Smooth muscle cell (in vitro differentiated cells): ENCODE measurements at regions not wholly inside any gene's neighbourhood (a gene's known extent, or its start where the extent isn't known, plus 50 kb on each side); places are given as distances from the start of the nearest gene placed in this dataset.

ENCODE experiments used
- DNase-seq: peaks from one replicate; lab custom pipeline; 2025; ENCODE audit not compliant: unreplicated experiment; lab: John Stamatoyannopoulos, UW
- H2AFZ ChIP-seq: fragments of 200-600 bp; sonication (generic); 2 replicates; pipeline ENCODE4 v1.6.0; 2016; ENCODE audit warnings: antibody characterized with exemption, low read depth, mild to moderate bottlenecking
- H3F3A ChIP-seq: fragments of 200-600 bp; sonication (generic); 2 replicates; pipeline ENCODE4 v1.6.0; 2017; ENCODE audit warnings: antibody characterized with exemption, low read depth
- H3K27ac ChIP-seq: fragments of 200-600 bp; sonication (generic); 2 replicates; pipeline ENCODE4 v1.5.1; 2016; ENCODE audit warnings: low read depth, mild to moderate bottlenecking
- H3K27me3 ChIP-seq: fragments of 200-600 bp; sonication (generic); 2 replicates; pipeline ENCODE4 v1.6.1; 2016; ENCODE audit warnings: low read depth, mild to moderate bottlenecking
- H3K36me3 ChIP-seq: fragments of 200-600 bp; sonication (generic); 2 replicates; pipeline ENCODE4 v1.5.1; 2016; ENCODE audit warnings: low read depth
- H3K4me1 ChIP-seq: fragments of 200-600 bp; sonication (generic); 2 replicates; pipeline ENCODE4 v1.5.1; 2016; ENCODE audit warnings: low read depth
- H3K4me2 ChIP-seq: fragments of 200-600 bp; sonication (generic); 2 replicates; pipeline ENCODE4 v1.6.0; 2016; ENCODE audit warnings: mild to moderate bottlenecking
- H3K4me3 ChIP-seq: fragments of 200-600 bp; sonication (generic); 2 replicates; pipeline ENCODE4 v1.5.1; 2016; ENCODE audit warnings: mild to moderate bottlenecking
- H3K79me2 ChIP-seq: fragments of 200-600 bp; sonication (generic); 2 replicates; pipeline ENCODE4 v1.6.0; 2016; ENCODE audit warnings: low read depth, mild to moderate bottlenecking
- H3K9ac ChIP-seq: fragments of 200-600 bp; sonication (generic); 2 replicates; pipeline ENCODE4 v1.6.0; 2016; ENCODE audit warnings: low read depth
- H3K9me3 ChIP-seq: fragments of 200-600 bp; sonication (generic); replicated peaks from 2 replicates; pipeline ENCODE4 v1.5.1; 2016; ENCODE audit warnings: low read depth
- H4K20me1 ChIP-seq: fragments of 200-600 bp; sonication (generic); 2 replicates; pipeline ENCODE4 v1.6.0; 2016; ENCODE audit warnings: low read depth
- CTCF ChIP-seq: fragments of 200-600 bp; sonication (generic); IDR thresholded peaks from 2 replicates; pipeline ENCODE4 v1.5.1; 2017; ENCODE audit warnings: borderline replicate concordance, mild to moderate bottlenecking, antibody characterized with exemption; ENCODE audit not compliant: insufficient read depth, poor library complexity, severe bottlenecking
- WGBS: methylation state at CpG from one replicate; pipeline ENCODE4 v1.1.7; 2016; ENCODE audit warnings: low lambda C conversion rate; 5-methylcytosine and 5-hydroxymethylcytosine counted together

DNA sequence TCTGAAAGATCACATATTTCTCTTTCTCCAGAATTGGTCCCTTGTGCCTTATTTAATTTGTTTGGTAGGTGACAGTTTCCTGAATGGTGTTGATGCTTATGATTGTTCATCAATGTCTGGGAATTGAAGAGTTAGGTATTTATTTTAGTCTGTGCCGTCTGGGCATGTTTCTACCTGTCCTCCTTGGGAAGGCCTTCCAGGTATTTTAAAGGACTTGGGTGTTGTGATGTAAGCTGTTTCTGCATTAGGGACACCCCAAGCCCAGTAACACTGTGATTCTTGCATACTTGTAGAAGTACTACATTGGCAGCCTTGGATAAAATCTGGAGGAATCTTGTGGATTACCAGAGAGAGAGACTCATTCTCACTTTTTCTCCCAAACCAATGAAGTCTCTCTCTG lies 120.8 kb upstream of the CXXC4 start:
- no peak overlapping the region for H3K27ac ChIP-seq
- no peaks in the 10 kb centered on the region for H3K36me3 ChIP-seq
- H3F3A ChIP-seq: no peaks in the 10 kb centered on the region
- no peak for TF ChIP-seq CTCF
- H3K4me3 ChIP-seq: no peak overlapping the region
- no peaks in the 10 kb centered on the region for H4K20me1 ChIP-seq
- no peak overlapping the region for H2AFZ ChIP-seq
- no peak for DNase-seq
- no peaks in the 10 kb centered on the region for H3K27me3 ChIP-seq
- H3K79me2 ChIP-seq: no peaks in the 10 kb centered on the region
- no peak overlapping the region for H3K9ac ChIP-seq
- no peak overlapping the region for H3K4me2 ChIP-seq
- no peaks in the 10 kb centered on the region for H3K4me1 ChIP-seq
- no peaks in the 10 kb centered on the region for H3K9me3 ChIP-seq
- WGBS: 89% methylated on average over 1 of the region's 1 CpG

- Histone ChIP-seq H3K9me3 (no peaks in the 10 kb centered on the region), H3K4me2 (no peak overlapping the region), H3K9ac (no peak overlapping the region), H4K20me1 (no peaks in the 10 kb centered on the region), H3K4me3 (no peak overlapping the region), H3K27me3 (no peaks in the 10 kb centered on the region), H3F3A (no peaks in the 10 kb centered on the region), H3K79me2 (no peaks in the 10 kb centered on the region), H3K36me3 (no peaks in the 10 kb centered on the region), H2AFZ (no peak overlapping the region), H3K4me1 (no peaks in the 10 kb centered on the region), H3K27ac (no peak overlapping the region)
- no peak for TF ChIP-seq CTCF
- no peak for DNase-seq
- WGBS: 96% methylated on average over 2 of the region's 2 CpGs
Measured at GRCh38 chr4:104615926-104616325, 121.2 kb upstream of the CXXC4 start.

- Histone ChIP-seq H3K9ac (no peak overlapping the region), H3K4me3 (no peak overlapping the region), H3K4me2 (no peak overlapping the region), H3K27me3 (no peaks in the 10 kb centered on the region), H3K36me3 (no peaks in the 10 kb centered on the region), H3K79me2 (no peaks in the 10 kb centered on the region), H3K4me1 (no peaks in the 10 kb centered on the region), H2AFZ (no peak overlapping the region), H4K20me1 (no peaks in the 10 kb centered on the region), H3K27ac (no peak overlapping the region), H3K9me3 (no peaks in the 10 kb centered on the region), H3F3A (no peaks in the 10 kb centered on the region)
- no peak for TF ChIP-seq CTCF
- DNase-seq: no peak
- WGBS: 74% methylated on average over 6 of the region's 6 CpGs
Measured at GRCh38 chr4:104616401-104616820, 121.7 kb upstream of the CXXC4 start.

DNA sequence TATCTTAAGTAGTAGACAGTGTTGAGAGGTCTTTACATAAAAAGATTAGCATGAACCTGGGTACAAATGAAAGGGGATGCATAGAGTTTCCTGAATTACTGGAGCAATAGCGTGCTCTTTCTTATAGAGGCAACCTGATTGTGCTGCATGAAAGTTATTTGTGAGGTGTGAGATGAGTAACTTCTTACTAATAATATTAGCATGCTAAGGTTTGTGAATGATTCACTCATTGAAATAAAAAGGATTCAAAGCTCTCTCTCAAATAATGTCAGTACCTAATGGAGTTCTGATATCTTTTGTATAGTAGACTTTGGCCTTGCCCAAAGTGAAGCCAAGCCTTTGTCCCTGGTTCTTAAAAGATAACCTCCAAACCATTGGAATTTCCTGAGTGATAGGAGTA lies 131.0 kb upstream of the CXXC4 start:
- Histone ChIP-seq H3K27ac (no peak overlapping the region), H3F3A (no peaks in the 10 kb centered on the region), H3K4me1 (peaks cover 5% of the 10 kb centered on the region), H3K79me2 (no peaks in the 10 kb centered on the region), H3K4me2 (no peak overlapping the region), H3K9me3 (no peaks in the 10 kb centered on the region), H2AFZ (no peak overlapping the region), H3K27me3 (no peaks in the 10 kb centered on the region), H3K36me3 (no peaks in the 10 kb centered on the region), H3K9ac (no peak overlapping the region), H4K20me1 (no peaks in the 10 kb centered on the region), H3K4me3 (no peak overlapping the region)
- TF ChIP-seq CTCF: no peak
- 91% methylated on average over 1 of the region's 1 CpG for WGBS
- no peak for DNase-seq
